OCI-LY3 (cell line): ENCODE measurements at regions not wholly inside any gene's neighbourhood (a gene's known extent, or its start where the extent isn't known, plus 50 kb on each side); places are given as distances from the start of the nearest gene placed in this dataset.

Experiments
- H2AFZ ChIP-seq: fragments of 200-600, 300-600 bp; shearing (Covaris generic); 2 replicates; pipeline ENCODE4 v1.6.0; 2014; ENCODE audit warnings: antibody characterized with exemption, low read depth, low read length
- H3K27ac ChIP-seq: fragments of 200-600, 300-600 bp; sonication (generic); 2 replicates; pipeline ENCODE4 v1.5.1; 2014; ENCODE audit warnings: mild to moderate bottlenecking, low read length, moderate library complexity, mixed read lengths
- H3K27me3 ChIP-seq: fragments of 200-600, 300-600 bp; sonication (generic); 2 replicates; pipeline ENCODE4 v1.6.1; 2014; ENCODE audit warnings: low read depth, low read length, mixed read lengths
- H3K36me3 ChIP-seq: fragments of 200-600, 300-600 bp; sonication (generic); replicated peaks from 2 replicates; pipeline ENCODE3; 2014; ENCODE audit warnings: low read depth, low read length, mixed read lengths
- H3K4me1 ChIP-seq: fragments of 300-600, 200-600 bp; sonication (generic); 2 replicates; pipeline ENCODE4 v1.6.1; 2014; ENCODE audit warnings: low read length, mixed read lengths
- H3K4me2 ChIP-seq: fragments of 200-600, 300-600 bp; sonication (generic); 2 replicates; pipeline ENCODE4 v1.6.1; 2014; ENCODE audit warnings: low read length, mixed read lengths
- H3K4me3 ChIP-seq: fragments of 300-600, 200-600 bp; sonication (generic); 2 replicates; pipeline ENCODE4 v1.5.1; 2014; ENCODE audit warnings: antibody characterized with exemption, mild to moderate bottlenecking, low read length, moderate library complexity
- H3K79me2 ChIP-seq: fragments of 300-600, 200-600 bp; shearing (Covaris generic); 2 replicates; pipeline ENCODE4 v1.6.1; 2014; ENCODE audit warnings: mild to moderate bottlenecking, low read length, mixed read lengths
- H3K9ac ChIP-seq: fragments of 300-600, 200-600 bp; shearing (Covaris generic); 2 replicates; pipeline ENCODE4 v1.6.0; 2014; ENCODE audit warnings: mild to moderate bottlenecking, low read length, moderate library complexity
- H3K9me3 ChIP-seq: fragments of 200-600, 300-600 bp; shearing (Covaris generic); 2 replicates; pipeline ENCODE4 v1.6.1; 2014; ENCODE audit warnings: low read length, mixed read lengths; ENCODE audit not compliant: insufficient read depth
- H4K20me1 ChIP-seq: fragments of 200-600, 300-600 bp; sonication (generic); 2 replicates; pipeline ENCODE4 v1.6.1; 2016; ENCODE audit warnings: low read length, mixed read lengths; ENCODE audit not compliant: insufficient read depth
- CTCF ChIP-seq: fragments of 200-600, 300-600 bp; sonication (generic); IDR thresholded peaks from 2 replicates; pipeline ENCODE4 v1.5.1; 2014; ENCODE audit warnings: antibody characterized with exemption, low read length, low read depth
- EZH2phosphoT487 ChIP-seq: fragments of 200-600 bp; shearing (Covaris generic); IDR thresholded peaks from 2 replicates; pipeline ENCODE4 v1.6.1; 2018; ENCODE audit warnings: antibody characterized with exemption, mixed run types, low read depth

GRCh38 chr12:107275530-107275929 is 182.2 kb upstream of the CRY1 start:
- H3K27me3 ChIP-seq: peaks cover 43% of the 10 kb centered on the region
- no peak overlapping the region for H3K9ac ChIP-seq
- no peak overlapping the region for H3K4me3 ChIP-seq
- H3K4me1 ChIP-seq: peaks cover 10% of the 10 kb centered on the region
- TF ChIP-seq EZH2phosphoT487 (no peak), CTCF (no peak)
- no peaks in the 10 kb centered on the region for H3K36me3 ChIP-seq
- no peak overlapping the region for H3K4me2 ChIP-seq
- no peaks in the 10 kb centered on the region for H3K9me3 ChIP-seq
- no peaks in the 10 kb centered on the region for H3K79me2 ChIP-seq
- H3K27ac ChIP-seq: no peak overlapping the region
- no peak overlapping the region for H2AFZ ChIP-seq
- H4K20me1 ChIP-seq: no peaks in the 10 kb centered on the region

GRCh38 chr12:107277855-107278254 is 184.5 kb upstream of the CRY1 start:
- Histone ChIP-seq H2AFZ (no peak overlapping the region), H3K9me3 (no peaks in the 10 kb centered on the region), H3K79me2 (no peaks in the 10 kb centered on the region), H3K27me3 (peaks cover 41% of the 10 kb centered on the region), H3K4me2 (no peak overlapping the region), H3K9ac (no peak overlapping the region), H3K4me3 (no peak overlapping the region), H3K36me3 (no peaks in the 10 kb centered on the region), H3K27ac (no peak overlapping the region), H4K20me1 (no peaks in the 10 kb centered on the region), H3K4me1 (peaks cover 10% of the 10 kb centered on the region)
- TF ChIP-seq EZH2phosphoT487 (no peak), CTCF (no peak)

GRCh38 chr12:107282628-107283027 is 189.3 kb upstream of the CRY1 start:
- no peaks in the 10 kb centered on the region for H4K20me1 ChIP-seq
- peaks cover 36% of the 10 kb centered on the region; the same call in 1 of the 2 replicates for H3K27me3 ChIP-seq
- H2AFZ ChIP-seq: no peak overlapping the region
- no peak for TF ChIP-seq CTCF
- TF ChIP-seq EZH2phosphoT487: no peak
- no peak overlapping the region for H3K27ac ChIP-seq
- H3K9ac ChIP-seq: no peak overlapping the region
- no peak overlapping the region for H3K4me3 ChIP-seq
- H3K79me2 ChIP-seq: no peaks in the 10 kb centered on the region
- no peaks in the 10 kb centered on the region for H3K9me3 ChIP-seq
- no peaks in the 10 kb centered on the region for H3K36me3 ChIP-seq
- H3K4me2 ChIP-seq: no peak overlapping the region
- peaks cover 6% of the 10 kb centered on the region for H3K4me1 ChIP-seq

- H4K20me1 ChIP-seq: no peaks in the 10 kb centered on the region
- H3K9ac ChIP-seq: no peak overlapping the region
- H3K27ac ChIP-seq: no peak overlapping the region
- TF ChIP-seq EZH2phosphoT487 (no peak), CTCF (no peak)
- peaks cover 39% of the 10 kb centered on the region; the same call in 1 of the 2 replicates for H3K27me3 ChIP-seq
- H3K4me2 ChIP-seq: no peak overlapping the region
- no peaks in the 10 kb centered on the region for H3K4me1 ChIP-seq
- no peaks in the 10 kb centered on the region for H3K36me3 ChIP-seq
- H3K9me3 ChIP-seq: no peaks in the 10 kb centered on the region
- H3K79me2 ChIP-seq: no peaks in the 10 kb centered on the region
- H2AFZ ChIP-seq: no peak overlapping the region
- H3K4me3 ChIP-seq: no peak overlapping the region
These were observed 190.3 kb upstream of the CRY1 start for GRCh38 chr12:107283652-107284051.
